SH-SY5Y (cell line): ENCODE measurements at regions not wholly inside any gene's neighbourhood (a gene's known extent, or its start where the extent isn't known, plus 50 kb on each side); places are given as distances from the start of the nearest gene placed in this dataset.

Experiments used
- GATA2 ChIP-seq: IDR thresholded peaks from 2 replicates; pipeline ENCODE4 v1.6.1; 2011; ENCODE audit warnings: mild to moderate bottlenecking, low read depth, low read length
- GATA3 ChIP-seq: IDR thresholded peaks from 2 replicates; pipeline ENCODE4 v1.6.1; 2011; ENCODE audit warnings: low read depth, mild to moderate bottlenecking, low read length, moderate library complexity

GRCh38 chr10:43754569-43755260, 106.0 kb upstream of the ZNF32 start:
- TF ChIP-seq GATA2, result no peak
- TF ChIP-seq GATA3, result no peak
